GM12892 (cell line): ENCODE measurements at regions not wholly inside any gene's neighbourhood (a gene's known extent, or its start where the extent isn't known, plus 50 kb on each side); places are given as distances from the start of the nearest gene placed in this dataset.

Experiments used
- POLR2A ChIP-seq: IDR thresholded peaks from 2 replicates; pipeline ENCODE4 v1.6.1; 2011; ENCODE audit warnings: low read depth, low read length, control low read depth
- POLR2AphosphoS5 ChIP-seq: IDR thresholded peaks from 2 replicates; pipeline ENCODE4 v1.6.1; 2011; ENCODE audit warnings: low read depth, low read length, control low read depth

- TF ChIP-seq POLR2A (no peak), POLR2AphosphoS5 (no peak)
Measured at GRCh38 chr12:9340422-9341259, 132.4 kb upstream of the PZP start.
